ENCODE measurements at regions not wholly inside any gene's neighbourhood (a gene's known extent, or its start where the extent isn't known, plus 50 kb on each side); places are given as distances from the start of the nearest gene placed in this dataset.

DNA sequence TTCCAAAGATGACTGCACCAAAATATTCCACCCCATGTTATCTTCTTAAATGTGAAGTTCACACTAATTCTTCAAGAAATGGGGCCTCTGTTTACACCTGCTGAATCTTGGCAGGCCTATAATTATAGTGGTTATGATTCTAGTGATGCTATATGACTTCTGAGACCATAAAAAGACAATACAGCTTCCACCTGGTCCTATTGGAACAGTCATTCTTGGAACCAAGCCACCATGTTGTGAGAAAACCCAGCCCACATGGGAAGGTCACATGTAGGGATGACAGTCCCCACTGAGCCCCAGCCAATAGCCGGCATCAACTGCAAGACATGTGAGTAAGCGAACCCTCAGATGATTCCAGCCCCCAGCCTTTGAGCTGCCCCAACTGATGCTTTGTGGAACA lies 587.5 kb downstream of the MID1IP1 start:
- TF ChIP-seq POLR2A (IDR thresholded peaks at IDR 0.05) = no peak
- TF ChIP-seq, protein P1, sequence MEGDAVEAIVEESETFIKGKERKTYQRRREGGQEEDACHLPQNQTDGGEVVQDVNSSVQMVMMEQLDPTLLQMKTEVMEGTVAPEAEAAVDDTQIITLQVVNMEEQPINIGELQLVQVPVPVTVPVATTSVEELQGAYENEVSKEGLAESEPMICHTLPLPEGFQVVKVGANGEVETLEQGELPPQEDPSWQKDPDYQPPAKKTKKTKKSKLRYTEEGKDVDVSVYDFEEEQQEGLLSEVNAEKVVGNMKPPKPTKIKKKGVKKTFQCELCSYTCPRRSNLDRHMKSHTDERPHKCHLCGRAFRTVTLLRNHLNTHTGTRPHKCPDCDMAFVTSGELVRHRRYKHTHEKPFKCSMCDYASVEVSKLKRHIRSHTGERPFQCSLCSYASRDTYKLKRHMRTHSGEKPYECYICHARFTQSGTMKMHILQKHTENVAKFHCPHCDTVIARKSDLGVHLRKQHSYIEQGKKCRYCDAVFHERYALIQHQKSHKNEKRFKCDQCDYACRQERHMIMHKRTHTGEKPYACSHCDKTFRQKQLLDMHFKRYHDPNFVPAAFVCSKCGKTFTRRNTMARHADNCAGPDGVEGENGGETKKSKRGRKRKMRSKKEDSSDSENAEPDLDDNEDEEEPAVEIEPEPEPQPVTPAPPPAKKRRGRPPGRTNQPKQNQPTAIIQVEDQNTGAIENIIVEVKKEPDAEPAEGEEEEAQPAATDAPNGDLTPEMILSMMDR (IDR thresholded peaks at IDR 0.05) = no peak
